ACC112 (cell line): ENCODE measurements at regions not wholly inside any gene's neighbourhood (a gene's known extent, or its start where the extent isn't known, plus 50 kb on each side); places are given as distances from the start of the nearest gene placed in this dataset.

Experiments
- H2AFZ ChIP-seq: fragments of 200-600 bp; sonication (generic); one replicate; pipeline ENCODE4 v1.6.0; 2017; ENCODE audit warnings: antibody characterized with exemption, low read length; ENCODE audit not compliant: unreplicated experiment
- H3K27ac ChIP-seq: fragments of 200-600 bp; sonication (generic); 2 replicates; pipeline ENCODE4 v1.5.1; 2014; ENCODE audit warnings: low read depth, mild to moderate bottlenecking, antibody characterized with exemption, low read length, moderate library complexity
- H3K27me3 ChIP-seq: fragments of 200-600 bp; sonication (generic); 2 replicates; pipeline ENCODE4 v1.6.1; 2014; ENCODE audit warnings: mild to moderate bottlenecking, antibody characterized with exemption, low read length, moderate library complexity, mixed read lengths; ENCODE audit not compliant: insufficient read depth
- H3K36me3 ChIP-seq: fragments of 200-600 bp; sonication (generic); 2 replicates; pipeline ENCODE4 v1.6.1; 2016; ENCODE audit warnings: mild to moderate bottlenecking, antibody characterized with exemption, low read length, moderate library complexity, mixed read lengths; ENCODE audit not compliant: insufficient read depth
- H3K4me1 ChIP-seq: fragments of 200-600 bp; sonication (generic); one replicate; pipeline ENCODE4 v1.6.1; 2016; ENCODE audit warnings: low read length, mixed read lengths; ENCODE audit not compliant: insufficient read depth, unreplicated experiment, control insufficient read depth
- H3K4me3 ChIP-seq: fragments of 200-600 bp; sonication (generic); 2 replicates; pipeline ENCODE4 v1.5.1; 2014; ENCODE audit warnings: mild to moderate bottlenecking, low read depth, low read length
- H3K79me2 ChIP-seq: fragments of 200-600 bp; sonication (generic); one replicate; pipeline ENCODE4 v1.6.0; 2016; ENCODE audit warnings: low read length; ENCODE audit not compliant: control insufficient read depth, unreplicated experiment, insufficient read depth

- Histone ChIP-seq H3K4me3 (no peak overlapping the region), H3K27ac (no peak overlapping the region), H2AFZ (no peak overlapping the region), H3K36me3 (no peaks in the 10 kb centered on the region), H3K79me2 (no peaks in the 10 kb centered on the region), H3K4me1 (no peaks in the 10 kb centered on the region), H3K27me3 (no peaks in the 10 kb centered on the region)
Observed at GRCh38 chr19:30873691-30874090, 475.5 kb downstream of the TSHZ3 start.

- no peaks in the 10 kb centered on the region for H3K36me3 ChIP-seq
- H3K4me1 ChIP-seq, result no peaks in the 10 kb centered on the region
- no peaks in the 10 kb centered on the region for H3K27me3 ChIP-seq
- H2AFZ ChIP-seq, result no peak overlapping the region
- H3K79me2 ChIP-seq, result no peaks in the 10 kb centered on the region
- H3K27ac ChIP-seq, result no peak overlapping the region
- no peak overlapping the region for H3K4me3 ChIP-seq
Observed at GRCh38 chr19:30873003-30873402, 476.2 kb downstream of the TSHZ3 start.

GRCh38 chr19:30871979-30872378, 477.3 kb downstream of the TSHZ3 start:
- Histone ChIP-seq H3K36me3 (no peaks in the 10 kb centered on the region), H2AFZ (no peak overlapping the region), H3K79me2 (no peaks in the 10 kb centered on the region), H3K27ac (no peak overlapping the region), H3K4me3 (no peak overlapping the region), H3K27me3 (no peaks in the 10 kb centered on the region), H3K4me1 (no peaks in the 10 kb centered on the region)

- Histone ChIP-seq H3K27me3 (no peaks in the 10 kb centered on the region), H3K4me3 (no peak overlapping the region)
Observed at GRCh38 chr19:30870876-30871275, 478.4 kb downstream of the TSHZ3 start.

GRCh38 chr19:30865511-30865910, 483.7 kb downstream of the TSHZ3 start:
- H3K27ac ChIP-seq, result no peak overlapping the region
- H3K36me3 ChIP-seq, result no peaks in the 10 kb centered on the region
- no peak overlapping the region for H3K4me3 ChIP-seq
- no peaks in the 10 kb centered on the region for H3K27me3 ChIP-seq
- no peak overlapping the region for H2AFZ ChIP-seq
- H3K79me2 ChIP-seq, result no peaks in the 10 kb centered on the region
- H3K4me1 ChIP-seq, result no peaks in the 10 kb centered on the region

More at GRCh38 chr19:30870876-30871275, 478.4 kb downstream of the TSHZ3 start:
- Histone ChIP-seq H3K4me1 (no peaks in the 10 kb centered on the region), H3K36me3 (no peaks in the 10 kb centered on the region), H2AFZ (no peak overlapping the region), H3K27ac (no peak overlapping the region), H3K79me2 (no peaks in the 10 kb centered on the region)

GRCh38 chr19:30864391-30865215, 484.6 kb downstream of the TSHZ3 start:
- H3K79me2 ChIP-seq, result no peaks in the 10 kb centered on the region
- H3K27me3 ChIP-seq, result no peaks in the 10 kb centered on the region
- H3K27ac ChIP-seq, result no peak overlapping the region
- no peaks in the 10 kb centered on the region for H3K4me1 ChIP-seq
- H3K36me3 ChIP-seq, result no peaks in the 10 kb centered on the region
- H2AFZ ChIP-seq, result no peak overlapping the region
- H3K4me3 ChIP-seq, result no peak overlapping the region

- H2AFZ ChIP-seq, result no peak overlapping the region
- H3K27ac ChIP-seq, result no peak overlapping the region
- H3K79me2 ChIP-seq, result no peaks in the 10 kb centered on the region
- no peaks in the 10 kb centered on the region for H3K27me3 ChIP-seq
- no peak overlapping the region for H3K4me3 ChIP-seq
- H3K4me1 ChIP-seq, result no peaks in the 10 kb centered on the region
- no peaks in the 10 kb centered on the region for H3K36me3 ChIP-seq
Observed at GRCh38 chr19:30862876-30863275, 486.4 kb downstream of the TSHZ3 start.

- Histone ChIP-seq H3K27me3 (no peaks in the 10 kb centered on the region), H3K36me3 (no peaks in the 10 kb centered on the region), H3K4me3 (no peak overlapping the region), H3K27ac (no peak overlapping the region), H3K79me2 (no peaks in the 10 kb centered on the region), H3K4me1 (no peaks in the 10 kb centered on the region), H2AFZ (no peak overlapping the region)
Observed at GRCh38 chr19:30861919-30862318, 487.3 kb downstream of the TSHZ3 start.

- Histone ChIP-seq H2AFZ (no peak overlapping the region), H3K36me3 (no peaks in the 10 kb centered on the region), H3K27me3 (no peaks in the 10 kb centered on the region), H3K27ac (no peak overlapping the region), H3K79me2 (no peaks in the 10 kb centered on the region), H3K4me3 (no peak overlapping the region), H3K4me1 (no peaks in the 10 kb centered on the region)
Observed at GRCh38 chr19:30857966-30858490, 485.8 kb downstream of the ZNF536 start.

GRCh38 chr19:30857388-30857787, 485.2 kb downstream of the ZNF536 start:
- H3K27me3 ChIP-seq, result no peaks in the 10 kb centered on the region
- H3K79me2 ChIP-seq, result no peaks in the 10 kb centered on the region
- no peak overlapping the region for H2AFZ ChIP-seq
- no peaks in the 10 kb centered on the region for H3K36me3 ChIP-seq
- H3K4me3 ChIP-seq, result no peak overlapping the region
- no peak overlapping the region for H3K27ac ChIP-seq
- H3K4me1 ChIP-seq, result no peaks in the 10 kb centered on the region

- Histone ChIP-seq H3K27me3 (no peaks in the 10 kb centered on the region), H3K36me3 (no peaks in the 10 kb centered on the region), H3K79me2 (no peaks in the 10 kb centered on the region), H3K4me3 (no peak overlapping the region), H3K4me1 (no peaks in the 10 kb centered on the region), H3K27ac (no peak overlapping the region), H2AFZ (no peak overlapping the region)
Observed at GRCh38 chr19:30856786-30857185, 484.6 kb downstream of the ZNF536 start.
